SW 1271 (cell line): ENCODE measurements at regions not wholly inside any gene's neighbourhood (a gene's known extent, or its start where the extent isn't known, plus 50 kb on each side); places are given as distances from the start of the nearest gene placed in this dataset.

ENCODE experiments used
- DNase-seq, 2 experiments: peaks; one replicate each; lab custom pipeline; 2025; lab: John Stamatoyannopoulos, UW

DNA sequence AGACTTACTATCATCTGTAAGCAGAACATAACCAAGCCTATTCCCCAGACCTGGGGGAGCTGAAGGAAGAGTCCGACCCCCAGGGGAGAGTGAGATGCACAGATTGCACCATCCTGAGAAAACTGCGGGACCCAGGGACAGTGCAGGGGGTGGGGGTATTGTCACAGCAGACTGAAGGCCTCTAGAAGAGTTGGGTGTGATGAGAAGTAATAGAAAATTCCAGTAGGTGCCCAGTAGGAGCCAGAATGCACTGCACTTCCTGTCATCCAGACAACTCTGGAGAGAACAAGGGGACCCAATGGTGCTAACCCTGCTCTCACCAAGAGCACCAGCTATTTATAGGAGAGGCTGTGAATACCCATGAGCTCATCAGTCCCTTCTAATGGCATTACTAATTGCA is 190.1 kb downstream of the BCL11B start:
- no peak for DNase-seq

DNA sequence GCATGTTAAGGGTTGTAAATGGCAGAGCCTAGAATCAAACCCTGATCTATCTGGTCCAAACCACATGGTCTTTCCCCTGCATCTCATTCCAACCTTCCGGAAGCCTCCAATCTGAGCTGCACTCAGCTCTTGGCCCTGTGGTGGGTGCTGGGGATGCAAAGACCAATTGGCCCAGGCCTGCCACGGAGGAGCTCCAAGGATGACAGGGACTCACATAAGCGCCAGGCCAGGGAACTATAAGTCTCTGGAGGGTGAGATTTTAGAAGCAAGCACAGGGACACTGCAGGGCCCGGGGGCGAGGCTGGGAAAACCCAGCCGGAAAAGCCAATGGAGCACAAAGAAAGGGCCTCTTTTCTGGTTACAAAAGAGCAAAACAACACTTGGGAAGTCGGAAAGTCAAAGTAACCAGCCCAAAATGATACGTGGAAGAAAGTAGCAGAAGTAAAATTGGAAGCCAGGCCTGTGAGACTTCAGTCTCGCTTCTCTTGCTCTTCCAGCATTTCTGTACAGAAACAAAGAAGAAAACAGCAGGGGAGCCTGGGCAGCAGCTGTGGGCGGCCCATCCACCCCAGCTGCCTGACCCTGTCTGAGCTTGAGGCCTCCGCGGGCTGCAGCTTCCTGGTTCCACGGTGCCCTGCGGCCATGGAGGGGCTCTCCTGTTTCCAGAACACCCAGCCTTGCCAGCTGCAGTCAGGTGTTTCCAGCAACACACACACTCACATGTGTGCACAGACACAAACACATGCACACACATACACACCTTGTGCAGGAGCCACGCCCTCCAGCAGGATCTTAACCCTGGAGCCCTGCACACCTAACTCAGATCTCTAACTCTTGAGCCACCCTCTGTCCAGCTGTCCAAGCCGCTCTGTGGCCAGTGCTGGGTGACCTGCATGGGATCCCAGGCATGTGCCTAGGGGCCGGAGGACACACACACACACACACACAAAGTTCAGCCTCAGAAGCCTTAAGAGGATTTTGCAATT is 178.2 kb downstream of the BCL11B start:
- no peak for DNase-seq

DNA sequence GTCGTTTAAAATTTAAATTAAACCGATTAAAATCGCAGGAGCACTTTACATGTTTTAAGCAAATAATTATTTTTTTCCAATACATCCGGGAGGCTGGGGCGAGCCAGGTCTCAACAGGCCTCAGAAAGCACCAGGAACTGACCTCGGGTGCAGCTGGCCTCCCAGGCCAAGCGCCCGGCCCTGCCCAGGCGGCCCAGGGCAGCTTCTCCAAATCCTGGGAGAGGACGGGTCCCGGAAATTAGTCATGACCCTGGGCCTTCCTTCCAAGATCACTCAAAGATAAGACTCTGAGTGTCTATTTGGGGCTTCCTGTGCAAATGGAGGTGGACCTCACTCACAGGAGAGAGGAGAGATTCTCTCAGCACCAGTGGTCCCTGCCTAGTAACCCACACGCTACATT is 177.1 kb downstream of the BCL11B start:
- DNase-seq: no peak

DNA sequence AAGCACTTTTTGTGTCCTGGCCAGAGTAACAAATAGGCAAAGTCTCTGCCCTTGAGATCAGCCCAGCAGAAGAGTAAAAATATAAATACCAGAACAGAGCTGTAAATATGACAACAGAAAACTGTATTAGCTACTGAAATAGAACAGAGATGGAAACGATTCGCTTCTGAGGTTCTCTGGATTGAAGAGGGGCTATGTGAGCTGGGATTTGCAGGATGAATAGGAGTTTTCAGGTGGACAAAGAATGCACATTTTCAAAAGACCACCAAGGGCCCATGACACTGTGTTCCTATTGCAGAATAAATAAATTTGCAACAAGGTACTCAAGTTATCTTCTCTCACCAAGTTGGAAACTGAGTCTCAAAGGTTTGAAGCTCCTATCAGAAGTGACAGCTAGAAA is 176.6 kb downstream of the BCL11B start:
- no peak for DNase-seq

DNA sequence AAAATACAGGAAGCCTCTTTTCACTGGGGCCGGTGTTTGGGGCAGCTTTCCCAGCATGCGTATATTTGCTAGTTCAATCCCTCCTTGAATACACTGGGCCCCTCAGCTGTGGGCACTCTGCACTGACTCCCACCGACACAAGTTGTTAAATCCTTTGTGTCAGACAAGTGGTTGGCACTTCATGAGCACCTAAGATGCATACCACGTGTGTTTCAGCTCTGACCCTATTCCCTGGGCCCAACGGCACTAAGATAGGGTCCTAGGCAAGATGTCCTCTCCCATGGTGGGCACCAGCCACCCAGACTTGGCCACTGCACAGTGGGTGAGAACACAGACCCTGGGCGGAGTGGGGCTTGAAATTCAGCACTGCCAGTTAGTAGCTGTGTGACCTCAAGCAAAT is 173.8 kb downstream of the BCL11B start:
- no peak for DNase-seq

DNA sequence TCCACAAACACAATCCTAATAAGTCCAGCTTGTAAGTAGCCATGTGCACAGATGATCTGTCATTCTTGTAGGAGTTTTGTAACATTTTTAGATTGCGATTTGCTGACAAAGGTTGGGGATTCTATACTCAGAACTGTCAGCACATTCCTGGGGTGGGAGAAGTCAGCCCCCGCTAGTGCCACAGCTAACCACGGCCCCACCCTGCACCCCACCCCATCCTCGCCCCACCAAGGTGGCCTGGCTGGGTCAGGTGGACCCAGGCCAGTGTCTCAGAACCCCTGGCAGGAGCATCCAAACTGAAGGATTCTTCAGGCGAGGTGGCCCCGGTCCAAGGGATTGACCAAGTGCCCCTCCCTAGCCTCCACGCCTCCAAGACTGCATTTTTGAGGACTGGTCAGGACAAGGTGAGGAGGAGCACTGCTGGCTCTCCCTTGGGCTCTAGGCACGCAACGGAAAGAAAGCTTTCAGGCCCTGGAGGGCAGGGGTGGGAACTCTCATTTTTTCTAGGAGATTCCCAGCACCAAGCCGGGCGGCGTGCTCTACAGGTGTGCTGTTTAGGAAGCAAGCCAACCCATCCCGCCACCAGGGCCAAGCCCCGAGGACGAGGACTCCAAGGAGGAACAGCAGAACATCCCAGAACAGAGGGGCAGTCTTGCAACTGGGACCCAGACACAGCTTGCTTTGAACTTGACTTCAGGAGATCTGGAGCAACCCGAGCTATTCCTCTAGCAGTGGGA is 172.8 kb downstream of the BCL11B start:
- no peak for DNase-seq

DNA sequence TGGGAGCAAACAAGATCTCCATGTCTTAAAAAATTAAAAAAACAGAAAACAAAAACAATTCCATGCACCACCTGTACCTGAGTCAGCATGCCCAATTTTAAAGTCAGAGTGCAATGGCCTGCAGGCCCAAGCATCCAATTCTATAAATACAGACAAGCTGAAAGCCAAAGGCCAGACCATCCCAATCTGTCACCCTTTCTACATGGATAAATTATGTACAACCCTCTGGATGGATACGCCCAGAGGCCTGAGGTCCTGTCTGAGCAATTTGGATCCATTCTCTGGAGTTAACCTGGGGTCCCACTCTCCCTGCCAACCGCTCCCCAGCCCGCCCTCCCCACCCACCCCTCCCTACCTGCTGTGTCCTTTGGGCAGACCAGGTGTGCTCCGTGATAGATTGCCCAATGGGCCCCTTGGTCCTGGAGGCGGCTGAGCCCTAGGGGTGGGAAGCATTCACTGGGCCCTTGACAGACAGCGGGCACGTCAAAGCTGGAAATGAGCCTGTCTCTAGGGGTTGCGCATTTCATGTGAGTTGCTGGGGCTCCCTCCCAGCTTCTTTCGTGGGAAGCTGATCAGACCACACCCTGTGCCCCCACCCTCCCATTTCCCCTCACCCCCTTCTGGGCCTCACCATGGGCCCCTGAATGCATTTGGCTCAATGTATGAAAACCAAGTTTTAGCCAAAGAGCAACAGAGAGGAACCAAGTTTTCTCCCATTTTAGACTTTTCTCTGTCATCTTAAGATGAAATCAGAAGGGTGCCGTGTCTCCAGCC is 171.3 kb downstream of the BCL11B start:
- DNase-seq: no peak

DNA sequence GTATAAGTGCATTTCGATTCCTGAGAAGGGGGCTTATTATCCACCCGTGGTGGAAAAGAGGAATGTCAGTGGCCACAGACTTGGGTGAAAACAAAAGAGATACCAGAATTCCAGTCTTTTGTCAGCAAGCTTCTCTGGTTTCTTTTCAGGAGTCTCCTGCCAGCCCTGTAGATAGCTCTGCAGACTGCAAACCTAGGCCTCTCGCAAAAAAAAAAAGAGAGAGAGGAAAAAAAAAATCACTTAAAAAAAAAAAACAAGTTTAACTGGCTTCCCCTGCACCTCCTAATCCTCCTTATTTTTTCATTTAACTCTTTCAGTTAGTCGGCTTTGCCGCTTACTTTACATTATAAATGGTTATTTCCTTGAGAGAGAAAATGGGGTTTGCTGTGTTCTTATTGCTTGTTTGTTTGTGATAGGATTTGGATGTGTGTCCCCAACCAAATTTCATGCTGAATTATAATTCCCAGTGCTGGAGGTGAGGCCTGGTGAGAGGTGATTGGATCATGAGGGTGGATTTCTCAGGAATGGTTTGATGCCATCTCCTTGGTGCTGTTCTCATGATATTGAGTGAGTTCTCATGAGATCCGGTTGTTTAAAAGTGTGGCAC is 170.0 kb downstream of the BCL11B start:
- DNase-seq: no peak

DNA sequence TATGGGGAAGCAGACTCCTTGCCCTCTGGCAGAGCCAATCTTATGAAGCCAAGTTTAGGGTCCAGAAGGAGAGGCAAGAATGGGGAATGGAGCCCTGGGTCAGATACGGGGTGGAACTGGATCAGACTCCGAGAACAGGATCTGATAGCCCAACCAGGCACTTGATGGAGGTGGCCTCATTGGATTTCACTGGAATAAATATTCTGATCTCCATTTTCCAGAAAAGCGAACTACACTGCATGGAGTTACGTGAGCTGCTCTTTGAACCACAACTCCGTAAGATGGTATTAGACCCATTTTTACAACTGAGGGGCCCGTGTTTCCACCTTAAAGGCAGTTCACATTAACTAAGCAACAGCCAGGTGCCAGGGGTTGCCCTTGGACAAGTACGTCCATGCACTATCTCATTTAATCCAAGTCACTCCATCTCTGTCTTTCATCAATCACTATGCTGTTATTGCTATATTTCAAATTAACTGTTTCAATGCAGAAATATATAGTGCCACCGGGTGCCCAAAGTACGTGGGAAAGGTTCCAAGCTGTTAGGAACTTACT is 155.2 kb downstream of the BCL11B start:
- no peak for DNase-seq

DNA sequence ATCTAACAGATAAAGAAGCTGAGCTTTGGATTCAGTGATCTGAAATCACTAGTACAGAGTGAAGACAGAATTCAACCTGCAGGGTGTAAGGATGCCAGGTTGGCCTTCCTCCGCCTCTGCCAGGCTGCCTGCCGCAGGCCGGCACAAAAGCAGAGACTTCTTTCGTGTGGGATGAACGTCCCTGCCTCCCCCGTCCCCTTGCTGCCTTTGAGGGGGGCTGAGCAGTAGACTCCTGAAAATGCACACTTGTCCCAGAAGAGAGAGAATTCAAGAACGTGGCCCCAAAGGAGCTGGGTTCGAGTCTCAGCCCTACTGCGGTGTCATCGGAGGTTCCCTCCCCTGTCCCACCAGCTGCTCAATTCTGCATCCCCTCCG is 154.3 kb downstream of the BCL11B start:
- DNase-seq: no peak

DNA sequence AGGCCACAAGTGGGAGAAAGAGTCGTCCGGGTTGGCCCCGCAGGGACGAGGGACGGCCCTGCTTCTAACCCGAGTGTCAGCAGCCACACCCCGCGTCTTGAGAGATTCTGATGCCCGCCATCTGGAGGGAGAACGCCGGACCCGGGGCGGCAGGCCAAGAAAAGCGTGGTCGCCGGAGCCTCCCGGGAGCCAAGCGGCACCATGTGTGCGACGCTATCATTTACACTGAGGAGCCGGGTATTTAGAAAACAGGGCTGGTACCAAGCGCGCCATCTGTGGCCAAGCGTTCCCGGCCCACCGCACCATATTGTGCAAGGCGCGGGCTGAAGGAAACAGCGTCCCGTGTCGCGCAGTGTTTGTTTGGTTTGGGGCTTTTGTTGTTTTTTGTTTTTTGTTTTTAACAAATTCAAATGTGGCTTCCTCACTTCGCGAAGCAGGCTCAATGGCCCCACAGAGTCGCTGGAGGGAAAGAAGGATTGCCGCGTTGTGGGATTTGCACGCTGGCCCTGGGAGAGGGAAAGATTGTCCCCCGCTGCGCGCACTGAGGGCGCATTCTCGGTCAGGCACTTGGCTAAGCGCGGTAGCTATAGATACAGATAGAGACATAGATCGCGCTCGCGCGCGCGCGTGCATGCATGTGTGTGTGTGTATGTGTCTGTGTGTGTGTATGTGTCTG is 153.8 kb downstream of the BCL11B start:
- no peak for DNase-seq

DNA sequence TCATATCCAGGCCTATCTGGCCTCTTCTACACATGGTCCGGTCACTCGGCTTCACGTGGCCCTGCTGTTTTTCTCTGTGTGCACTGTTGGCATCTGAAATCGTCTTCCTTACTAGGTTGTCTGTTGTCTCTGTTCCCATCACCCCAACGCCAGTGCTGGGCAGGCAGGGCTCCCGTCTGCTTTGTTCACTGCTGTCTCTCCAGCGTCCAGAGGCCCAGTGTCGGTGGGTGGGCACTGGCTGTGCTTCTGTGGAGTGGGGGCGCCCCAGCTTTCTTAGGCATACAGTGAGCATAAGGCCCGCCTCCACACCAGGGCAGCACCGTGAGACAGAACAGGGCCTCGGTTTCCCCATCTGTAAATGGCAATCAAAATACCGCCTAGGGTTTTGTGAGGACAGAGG is 153.1 kb downstream of the BCL11B start:
- no peak for DNase-seq
